IPS-NIHi7 (cell line): ENCODE measurements at regions not wholly inside any gene's neighbourhood (a gene's known extent, or its start where the extent isn't known, plus 50 kb on each side); places are given as distances from the start of the nearest gene placed in this dataset.

Source experiments
- DNase-seq: peaks from one replicate; pipeline ENCODE4 v3.0.0; 2012; ENCODE audit warnings: mixed read lengths; ENCODE audit errors: extremely low spot score

DNA sequence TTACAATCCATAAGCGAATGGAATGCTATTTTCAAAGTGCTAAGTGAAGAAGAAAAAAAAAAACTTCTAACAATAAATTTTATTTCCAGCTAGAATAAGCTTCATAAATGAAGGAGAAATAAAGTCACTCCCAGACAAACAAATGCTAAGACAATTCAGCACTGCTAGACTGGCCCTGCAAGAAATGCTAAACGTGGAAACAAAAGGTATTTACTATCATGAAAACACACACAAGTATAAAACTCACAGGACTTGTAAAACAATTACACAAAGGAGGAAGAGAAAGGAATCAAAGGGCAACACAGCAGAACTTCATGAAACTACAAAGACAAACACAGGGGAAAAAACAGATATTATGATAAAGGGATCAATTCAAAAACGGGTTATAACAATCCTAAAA is 85.8 kb upstream of the NELL2 start:
- DNase-seq: no peak

DNA sequence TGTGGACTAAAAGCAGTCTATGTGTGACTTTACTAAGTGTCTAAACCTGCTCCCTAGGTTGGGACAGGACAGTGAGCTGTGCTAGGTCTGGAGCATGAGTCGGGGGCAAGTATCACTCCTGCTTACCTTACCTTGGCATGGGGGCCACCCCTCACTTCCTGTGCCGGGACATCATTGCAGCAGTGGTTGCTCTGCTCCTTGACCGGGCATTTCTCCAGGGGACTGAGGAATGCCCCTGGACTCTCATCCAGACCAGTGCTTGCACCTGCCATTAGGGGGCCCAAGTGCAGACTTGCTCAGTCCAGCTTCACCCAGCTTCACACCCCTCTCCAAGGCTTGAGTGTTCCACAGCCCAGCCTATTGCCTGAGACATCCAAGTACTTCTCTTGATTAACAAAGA is 84.7 kb upstream of the NELL2 start:
- DNase-seq: peak; percentile 70

DNA sequence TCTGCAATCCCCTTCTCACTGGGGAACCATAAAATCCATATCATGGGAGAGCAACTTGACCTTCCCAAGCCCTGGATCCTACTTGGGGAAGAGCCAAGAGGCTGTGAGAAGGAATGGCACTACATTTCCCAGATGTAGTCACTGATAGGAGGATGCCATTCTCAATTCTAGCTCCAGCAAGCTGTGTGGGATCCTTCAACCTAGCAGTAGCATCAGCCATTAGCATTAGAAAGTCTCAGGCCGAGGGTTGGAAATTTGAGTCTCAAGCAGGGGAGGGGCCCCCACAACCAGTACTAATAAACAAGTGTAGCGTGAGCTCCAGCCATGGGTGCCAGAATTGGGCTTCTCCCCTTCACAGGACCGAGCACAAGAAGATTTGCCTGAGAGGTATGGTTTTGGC is 84.3 kb upstream of the NELL2 start:
- DNase-seq: no peak

DNA sequence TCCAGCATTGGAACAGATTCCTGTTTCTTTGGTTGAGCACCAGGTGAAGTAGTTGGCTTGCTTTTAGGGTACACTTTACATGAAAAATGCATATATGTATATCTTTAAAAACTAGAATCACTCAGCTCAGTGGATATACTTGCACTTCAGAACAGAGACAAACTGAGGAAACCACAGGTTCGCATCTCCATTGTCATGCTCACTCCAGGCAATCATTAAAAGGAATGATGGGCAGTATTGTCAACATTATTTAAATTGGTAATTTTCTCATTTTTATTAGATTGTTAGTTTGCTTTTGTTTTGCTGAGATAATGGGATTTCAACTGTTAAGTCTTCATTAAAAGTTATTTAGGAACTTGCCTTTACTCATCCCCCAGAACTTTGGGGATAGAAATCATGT is 71.0 kb upstream of the NELL2 start:
- no peak for DNase-seq

DNA sequence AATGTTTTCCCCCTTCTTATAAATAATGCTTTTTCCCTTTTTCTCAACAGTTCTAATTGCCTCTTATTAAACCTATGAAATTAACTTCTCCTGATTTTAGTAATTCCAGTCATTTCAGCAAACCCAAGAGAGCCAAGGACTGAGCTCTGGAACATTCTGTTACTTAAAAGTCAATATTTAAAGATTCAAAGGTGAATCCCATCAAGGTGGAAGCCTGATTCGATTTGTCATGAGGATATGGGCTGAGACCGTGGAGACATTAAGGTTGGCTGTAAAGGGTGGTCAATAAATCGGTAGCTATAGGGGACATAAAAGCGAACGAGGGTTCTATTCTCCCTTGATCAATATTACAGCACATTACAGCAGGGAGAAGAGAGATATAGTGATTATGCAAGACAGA is 66.6 kb upstream of the NELL2 start:
- no peak for DNase-seq

DNA sequence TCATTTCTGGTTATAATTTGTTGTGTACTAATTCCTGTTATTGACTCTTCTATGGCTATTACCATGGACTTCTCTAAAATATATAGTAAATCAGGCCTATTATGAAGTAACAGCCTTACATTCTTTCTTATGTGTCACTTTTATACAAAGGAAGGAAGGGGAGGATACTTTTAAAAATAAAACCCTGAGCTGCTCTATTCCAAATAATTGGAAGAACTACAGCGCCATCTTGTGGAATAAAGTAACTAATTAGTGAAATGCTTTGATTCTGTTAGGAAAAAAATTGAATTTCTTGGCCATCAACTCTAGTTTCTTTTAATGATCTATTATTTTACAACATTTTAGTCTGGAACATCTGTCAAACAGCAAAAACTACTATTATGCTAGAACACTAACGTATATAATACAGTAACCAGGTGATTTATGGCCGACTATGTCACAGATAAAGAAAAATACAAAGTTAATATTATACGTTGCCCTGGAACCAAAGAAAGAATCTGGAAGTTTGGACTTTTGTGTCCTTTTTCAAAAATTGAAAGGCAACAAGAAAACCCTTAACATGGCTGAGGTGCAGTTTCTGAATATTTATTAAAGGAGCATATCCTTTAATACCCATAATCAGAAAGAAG is 55.0 kb upstream of the NELL2 start:
- peak; percentile 23 for DNase-seq

DNA sequence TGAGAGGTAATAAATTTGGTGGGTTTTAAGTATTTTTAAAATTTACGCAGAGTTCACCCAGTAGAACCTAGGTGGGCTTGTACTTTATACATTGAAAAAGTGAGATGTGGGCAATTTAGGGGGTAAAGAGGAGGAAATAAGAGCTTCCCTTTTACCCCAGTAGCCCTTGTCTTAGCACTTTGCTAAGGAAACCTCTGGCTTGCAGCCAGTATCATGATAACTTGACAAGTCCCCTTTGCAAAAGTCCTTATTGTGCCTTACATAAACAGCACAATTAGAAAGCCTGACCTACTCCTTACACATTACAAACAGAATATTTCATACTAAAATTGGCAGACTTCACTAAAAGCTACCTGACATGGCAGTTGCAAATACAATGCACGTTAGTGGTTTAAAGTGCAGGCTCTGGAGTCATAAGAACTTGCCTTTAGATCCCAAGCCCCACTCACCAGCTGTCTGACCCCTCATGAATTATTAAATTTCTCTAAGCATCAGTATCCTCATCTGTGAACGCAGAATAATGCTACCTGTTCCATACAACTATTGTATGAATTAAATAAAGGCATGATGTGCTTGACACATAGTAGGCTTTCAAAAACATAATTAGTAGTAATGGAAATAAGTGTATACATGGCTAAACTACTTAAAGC is 53.2 kb upstream of the NELL2 start:
- no peak for DNase-seq
